ENCODE measurements at regions not wholly inside any gene's neighbourhood (a gene's known extent, or its start where the extent isn't known, plus 50 kb on each side); places are given as distances from the start of the nearest gene placed in this dataset.

DNA sequence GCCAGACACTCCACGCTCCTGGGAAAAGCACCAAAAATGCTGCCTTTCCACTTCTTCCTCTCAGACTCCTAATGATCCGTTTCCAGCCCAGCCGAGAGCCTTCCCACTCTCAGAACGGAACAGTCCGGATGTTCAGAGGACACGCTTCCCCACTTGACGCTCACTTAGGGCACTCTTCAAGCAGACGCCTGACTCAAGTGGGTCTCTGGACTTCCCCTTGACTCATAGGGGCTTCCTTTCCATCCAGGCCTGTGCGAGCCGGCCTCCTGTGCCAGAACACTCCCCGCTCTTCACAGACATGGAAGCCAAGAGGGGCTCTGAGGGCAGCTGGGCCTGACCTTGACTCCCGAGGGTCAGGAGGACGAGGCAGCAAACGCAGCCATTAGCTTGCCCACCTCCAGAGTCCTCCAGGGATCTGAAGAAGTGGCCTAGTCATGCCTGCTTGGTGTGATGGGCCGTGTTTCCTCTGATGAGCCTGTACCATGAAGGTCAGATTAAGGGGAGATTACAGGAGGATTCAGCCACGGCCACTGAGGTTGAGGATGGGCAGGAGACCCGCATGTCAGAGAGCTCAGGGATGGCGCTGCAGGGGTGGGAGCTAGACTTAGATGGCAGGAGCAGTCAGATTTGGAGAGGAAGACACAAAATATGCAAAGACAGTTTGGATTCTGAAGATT, 114.7 kb upstream of the TLE3 start:
- no peak for TF ChIP-seq EZH2 (IDR thresholded peaks at IDR 0.05; ENCODE audit: borderline replicate concordance, low read depth, low read length, poor library complexity, severe bottlenecking)
- peaks cover 10% of the 10 kb centered on the region for H3K4me1 ChIP-seq (ENCODE audit: insufficient read depth, low read length, poor library complexity, severe bottlenecking)
- H3K27me3 ChIP-seq (replicated peaks; ENCODE audit: insufficient read depth, low read depth, low read length, poor library complexity): no peaks in the 10 kb centered on the region
- POLR2A ChIA-PET (ENCODE audit: low non-redundant PET): no interaction called here
- H3K4me3 ChIP-seq (ENCODE audit: low read depth, low read length, poor library complexity, severe bottlenecking): no peak overlapping the region
- H3K27ac ChIP-seq (ENCODE audit: low read depth, low read length, poor library complexity, severe bottlenecking): no peak overlapping the region
- CTCF ChIA-PET: no interaction called here
- no TSS peak for BruUV-seq (replicated peaks)
- no peaks in the 10 kb centered on the region for H3K36me3 ChIP-seq (ENCODE audit: insufficient read depth, low read length, poor library complexity, severe bottlenecking)
- H3K9me3 ChIP-seq (ENCODE audit: low read depth, low read length, poor library complexity, severe bottlenecking): no peaks in the 10 kb centered on the region
- intact Hi-C loops (cut with micrococcal nuclease; ENCODE audit: unreplicated experiment): no loop called here
- DNase-seq (ENCODE audit: low spot score): no peak

- ChIA-PET POLR2A (ENCODE audit: low non-redundant PET) (no interaction called here), CTCF (no interaction called here)
- Histone ChIP-seq H3K4me1 (ENCODE audit: insufficient read depth, low read length, poor library complexity, severe bottlenecking) (peaks cover under 1% of the 10 kb centered on the region), H3K4me3 (ENCODE audit: low read depth, low read length, poor library complexity, severe bottlenecking) (no peak overlapping the region), H3K9me3 (ENCODE audit: low read depth, low read length, poor library complexity, severe bottlenecking) (no peaks in the 10 kb centered on the region), H3K27ac (ENCODE audit: low read depth, low read length, poor library complexity, severe bottlenecking) (no peak overlapping the region), H3K36me3 (ENCODE audit: insufficient read depth, low read length, poor library complexity, severe bottlenecking) (no peaks in the 10 kb centered on the region), H3K27me3 (replicated peaks; ENCODE audit: insufficient read depth, low read depth, low read length, poor library complexity) (no peaks in the 10 kb centered on the region)
- no peak for DNase-seq (ENCODE audit: low spot score)
- intact Hi-C loops (cut with micrococcal nuclease; ENCODE audit: unreplicated experiment): no loop called here
- no TSS peak for BruUV-seq (replicated peaks)
- no peak for TF ChIP-seq EZH2 (IDR thresholded peaks at IDR 0.05; ENCODE audit: borderline replicate concordance, low read depth, low read length, poor library complexity, severe bottlenecking)
- TF ChIP-seq, protein P1, sequence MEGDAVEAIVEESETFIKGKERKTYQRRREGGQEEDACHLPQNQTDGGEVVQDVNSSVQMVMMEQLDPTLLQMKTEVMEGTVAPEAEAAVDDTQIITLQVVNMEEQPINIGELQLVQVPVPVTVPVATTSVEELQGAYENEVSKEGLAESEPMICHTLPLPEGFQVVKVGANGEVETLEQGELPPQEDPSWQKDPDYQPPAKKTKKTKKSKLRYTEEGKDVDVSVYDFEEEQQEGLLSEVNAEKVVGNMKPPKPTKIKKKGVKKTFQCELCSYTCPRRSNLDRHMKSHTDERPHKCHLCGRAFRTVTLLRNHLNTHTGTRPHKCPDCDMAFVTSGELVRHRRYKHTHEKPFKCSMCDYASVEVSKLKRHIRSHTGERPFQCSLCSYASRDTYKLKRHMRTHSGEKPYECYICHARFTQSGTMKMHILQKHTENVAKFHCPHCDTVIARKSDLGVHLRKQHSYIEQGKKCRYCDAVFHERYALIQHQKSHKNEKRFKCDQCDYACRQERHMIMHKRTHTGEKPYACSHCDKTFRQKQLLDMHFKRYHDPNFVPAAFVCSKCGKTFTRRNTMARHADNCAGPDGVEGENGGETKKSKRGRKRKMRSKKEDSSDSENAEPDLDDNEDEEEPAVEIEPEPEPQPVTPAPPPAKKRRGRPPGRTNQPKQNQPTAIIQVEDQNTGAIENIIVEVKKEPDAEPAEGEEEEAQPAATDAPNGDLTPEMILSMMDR (conservative IDR thresholded peaks at IDR 0.05; ENCODE audit: low read depth, low read length): 0 out of 2 replicates have a peak, but pooled peaks have one; percentile 12
These were observed 112.8 kb upstream of the TLE3 start for GRCh38 chr15:70210528-70210927.

- H3K36me3 ChIP-seq (ENCODE audit: insufficient read depth, low read length, poor library complexity, severe bottlenecking): no peaks in the 10 kb centered on the region
- no peak for DNase-seq (ENCODE audit: low spot score)
- peaks cover 5% of the 10 kb centered on the region for H3K4me1 ChIP-seq (ENCODE audit: insufficient read depth, low read length, poor library complexity, severe bottlenecking)
- CTCF ChIA-PET: no interaction called here
- no TSS peak for BruUV-seq (replicated peaks)
- POLR2A ChIA-PET (ENCODE audit: low non-redundant PET): no interaction called here
- no peaks in the 10 kb centered on the region for H3K27me3 ChIP-seq (replicated peaks; ENCODE audit: insufficient read depth, low read depth, low read length, poor library complexity)
- no peak overlapping the region for H3K27ac ChIP-seq (ENCODE audit: low read depth, low read length, poor library complexity, severe bottlenecking)
- no peaks in the 10 kb centered on the region for H3K9me3 ChIP-seq (ENCODE audit: low read depth, low read length, poor library complexity, severe bottlenecking)
- intact Hi-C loops (cut with micrococcal nuclease; ENCODE audit: unreplicated experiment): no loop called here
- no peak overlapping the region for H3K4me3 ChIP-seq (ENCODE audit: low read depth, low read length, poor library complexity, severe bottlenecking)
- TF ChIP-seq EZH2 (IDR thresholded peaks at IDR 0.05; ENCODE audit: borderline replicate concordance, low read depth, low read length, poor library complexity, severe bottlenecking): no peak
- TF ChIP-seq, protein P1 (conservative IDR thresholded peaks at IDR 0.05; ENCODE audit: low read depth, low read length): no peak
These were observed 112.4 kb upstream of the TLE3 start for GRCh38 chr15:70210076-70210475.

- Histone ChIP-seq H3K36me3 (ENCODE audit: insufficient read depth, low read length, poor library complexity, severe bottlenecking) (no peaks in the 10 kb centered on the region), H3K4me1 (ENCODE audit: insufficient read depth, low read length, poor library complexity, severe bottlenecking) (peaks cover 11% of the 10 kb centered on the region), H3K27me3 (replicated peaks; ENCODE audit: insufficient read depth, low read depth, low read length, poor library complexity) (no peaks in the 10 kb centered on the region), H3K27ac (ENCODE audit: low read depth, low read length, poor library complexity, severe bottlenecking) (no peak overlapping the region), H3K9me3 (ENCODE audit: low read depth, low read length, poor library complexity, severe bottlenecking) (no peaks in the 10 kb centered on the region), H3K4me3 (ENCODE audit: low read depth, low read length, poor library complexity, severe bottlenecking) (no peak overlapping the region)
- intact Hi-C loops (cut with micrococcal nuclease; ENCODE audit: unreplicated experiment): no loop called here
- DNase-seq (ENCODE audit: low spot score): no peak
- ChIA-PET CTCF (no interaction called here), POLR2A (ENCODE audit: low non-redundant PET) (no interaction called here)
- TF ChIP-seq, protein P1 (conservative IDR thresholded peaks at IDR 0.05; ENCODE audit: low read depth, low read length): no peak
- TF ChIP-seq EZH2 (IDR thresholded peaks at IDR 0.05; ENCODE audit: borderline replicate concordance, low read depth, low read length, poor library complexity, severe bottlenecking): no peak
- BruUV-seq (replicated peaks): no TSS peak
These were observed 111.8 kb upstream of the TLE3 start for GRCh38 chr15:70209499-70209898.

Data from A673 (cell line).